Activated T-cell treated with anti-CD3 and anti-CD28 coated beads, Interleukin-2, amount 50 U/mL, for 4 hours (primary cell): ENCODE measurements at regions not wholly inside any gene's neighbourhood (a gene's known extent, or its start where the extent isn't known, plus 50 kb on each side); places are given as distances from the start of the nearest gene placed in this dataset.
A peak's percentile ranks its signal among the peaks of the same experiment; 100 is the strongest.
"Not testable (repeated sequence)": the region's sequence is repeated elsewhere in the genome, so short reads cannot be mapped to it uniquely, and the experiment has no call there.

Source experiments
- ATAC-seq, 2 donors: fragments of 200-7000 bp; cut with Tn5 transposase; one replicate each; pipeline ENCODE4 v1.10.0; 2021
- DNase-seq: peaks from one replicate; pipeline ENCODE4 v3.0.0-alpha.2; 2020
- H3K27me3 Mint-ChIP-seq: one replicate; pipeline ENCODE4 v1.8.0; 2021; ENCODE audit warnings: low read depth, mixed read lengths
- H3K36me3 Mint-ChIP-seq: one replicate; pipeline ENCODE4 v1.8.0; 2022; ENCODE audit warnings: mixed read lengths; ENCODE audit not compliant: insufficient read depth
- H3K4me1 Mint-ChIP-seq: one replicate; pipeline ENCODE4 v1.8.0; 2021; ENCODE audit warnings: low read depth, mixed read lengths
- H3K4me3 Mint-ChIP-seq: one replicate; pipeline ENCODE4 v1.8.0; 2021; ENCODE audit warnings: mild to moderate bottlenecking, moderate library complexity, mixed read lengths
- H3K9me3 Mint-ChIP-seq: one replicate; pipeline ENCODE4 v1.8.0; 2021; ENCODE audit warnings: mixed read lengths

GRCh38 chr10:61023053-61023452 lies 79.1 kb upstream of the RHOBTB1 start:
- peaks cover 3% of the 10 kb centered on the region for H3K9me3 Mint-ChIP-seq
- H3K4me1 Mint-ChIP-seq, result no peaks in the 10 kb centered on the region
- no peak for ATAC-seq
- no peak overlapping the region for H3K4me3 Mint-ChIP-seq
- no peaks in the 10 kb centered on the region for H3K36me3 Mint-ChIP-seq
- peaks cover under 1% of the 10 kb centered on the region for H3K27me3 Mint-ChIP-seq
- DNase-seq, result no peak

GRCh38 chr10:61021926-61022325 lies 77.9 kb upstream of the RHOBTB1 start:
- DNase-seq (no peak), ATAC-seq (no peak)
- Mint-ChIP-seq H3K36me3 (no peaks in the 10 kb centered on the region), H3K9me3 (peaks cover 3% of the 10 kb centered on the region), H3K4me3 (no peak overlapping the region), H3K27me3 (no peaks in the 10 kb centered on the region), H3K4me1 (no peaks in the 10 kb centered on the region)

GRCh38 chr10:61020420-61021158 lies 76.6 kb upstream of the RHOBTB1 start:
- DNase-seq (no peak), ATAC-seq (no peak)
- Mint-ChIP-seq H3K4me1 (no peaks in the 10 kb centered on the region), H3K27me3 (peaks cover 3% of the 10 kb centered on the region), H3K9me3 (peaks cover 3% of the 10 kb centered on the region), H3K4me3 (no peak overlapping the region), H3K36me3 (no peaks in the 10 kb centered on the region)

- DNase-seq, result no peak
- Mint-ChIP-seq H3K9me3 (peaks cover 3% of the 10 kb centered on the region), H3K4me1 (no peaks in the 10 kb centered on the region), H3K27me3 (peaks cover 3% of the 10 kb centered on the region), H3K36me3 (no peaks in the 10 kb centered on the region), H3K4me3 (no peak overlapping the region)
- ATAC-seq, result no peak
Measured at GRCh38 chr10:61018146-61018545, 74.2 kb upstream of the RHOBTB1 start.

GRCh38 chr10:61016630-61017029 lies 72.6 kb upstream of the RHOBTB1 start:
- H3K27me3 Mint-ChIP-seq, result peaks cover 3% of the 10 kb centered on the region
- no peaks in the 10 kb centered on the region for H3K4me1 Mint-ChIP-seq
- H3K9me3 Mint-ChIP-seq, result peaks cover 3% of the 10 kb centered on the region
- DNase-seq, result no peak
- H3K4me3 Mint-ChIP-seq, result no peak overlapping the region
- H3K36me3 Mint-ChIP-seq, result no peaks in the 10 kb centered on the region
- no peak for ATAC-seq

GRCh38 chr10:61016007-61016406 lies 72.0 kb upstream of the RHOBTB1 start:
- no peaks in the 10 kb centered on the region for H3K4me1 Mint-ChIP-seq
- H3K27me3 Mint-ChIP-seq, result peaks cover 3% of the 10 kb centered on the region
- peaks cover 3% of the 10 kb centered on the region for H3K9me3 Mint-ChIP-seq
- H3K36me3 Mint-ChIP-seq, result no peaks in the 10 kb centered on the region
- DNase-seq, result no peak
- no peak overlapping the region for H3K4me3 Mint-ChIP-seq
- no peak for ATAC-seq

- no peak for DNase-seq
- no peaks in the 10 kb centered on the region for H3K36me3 Mint-ChIP-seq
- no peaks in the 10 kb centered on the region for H3K9me3 Mint-ChIP-seq
- no peaks in the 10 kb centered on the region for H3K4me1 Mint-ChIP-seq
- no peak overlapping the region for H3K4me3 Mint-ChIP-seq
- peaks cover 17% of the 10 kb centered on the region for H3K27me3 Mint-ChIP-seq
- ATAC-seq, result no peak
Measured at GRCh38 chr10:61010863-61011262, 66.9 kb upstream of the RHOBTB1 start.

- not testable (repeated sequence) for H3K4me1 Mint-ChIP-seq, H3K36me3 Mint-ChIP-seq, H3K9me3 Mint-ChIP-seq, H3K4me3 Mint-ChIP-seq, ATAC-seq, DNase-seq
- H3K27me3 Mint-ChIP-seq, result peaks cover 48% of the 10 kb centered on the region
Measured at GRCh38 chr10:61003069-61003468, 59.1 kb upstream of the RHOBTB1 start.

- Mint-ChIP-seq H3K27me3 (peaks cover 44% of the 10 kb centered on the region), H3K4me1 (peaks cover 2% of the 10 kb centered on the region), H3K36me3 (no peaks in the 10 kb centered on the region), H3K9me3 (no peaks in the 10 kb centered on the region), H3K4me3 (no peak overlapping the region)
- DNase-seq, result no peak
- ATAC-seq, result no peak
Measured at GRCh38 chr10:61001731-61002122, 57.7 kb upstream of the RHOBTB1 start.

- ATAC-seq, result peak; percentile 48 to 63
- Mint-ChIP-seq H3K36me3 (no peaks in the 10 kb centered on the region), H3K4me1 (peaks cover 2% of the 10 kb centered on the region), H3K4me3 (no peak overlapping the region), H3K9me3 (no peaks in the 10 kb centered on the region), H3K27me3 (peaks cover 40% of the 10 kb centered on the region)
- DNase-seq, result no peak
Measured at GRCh38 chr10:61000769-61001730, 57.1 kb upstream of the RHOBTB1 start.

GRCh38 chr10:60998932-60999331 lies 54.9 kb upstream of the RHOBTB1 start:
- DNase-seq, result no peak
- no peak for ATAC-seq
- H3K4me1 Mint-ChIP-seq, result peaks cover 2% of the 10 kb centered on the region

GRCh38 chr10:60994128-60994527 lies 50.1 kb upstream of the RHOBTB1 start:
- H3K9me3 Mint-ChIP-seq, result no peaks in the 10 kb centered on the region
- no peak overlapping the region for H3K4me3 Mint-ChIP-seq
- H3K36me3 Mint-ChIP-seq, result no peaks in the 10 kb centered on the region
- no peak for DNase-seq
- no peak for ATAC-seq
- H3K4me1 Mint-ChIP-seq, result no peaks in the 10 kb centered on the region
- peaks cover 20% of the 10 kb centered on the region for H3K27me3 Mint-ChIP-seq

More at GRCh38 chr10:60998932-60999331, 54.9 kb upstream of the RHOBTB1 start:
- H3K4me3 Mint-ChIP-seq, result no peak overlapping the region
- peaks cover 29% of the 10 kb centered on the region for H3K27me3 Mint-ChIP-seq
- H3K36me3 Mint-ChIP-seq, result no peaks in the 10 kb centered on the region
- H3K9me3 Mint-ChIP-seq, result no peaks in the 10 kb centered on the region
